Hematopoietic multipotent progenitor cell treated with erythropoietin and hydrocortisone succinate and interleukin-3 and kit ligand, for 4 days (in vitro differentiated cells): ENCODE measurements at regions not wholly inside any gene's neighbourhood (a gene's known extent, or its start where the extent isn't known, plus 50 kb on each side); places are given as distances from the start of the nearest gene placed in this dataset.

Experiments
- DNase-seq: peaks from one replicate; pipeline ENCODE4 v3.0.0-alpha.2; 2015

- DNase-seq, result no peak
Measured at GRCh38 chr10:2296179-2296891, 559.0 kb upstream of the ADARB2 start.

GRCh38 chr10:2294739-2295138 is 557.4 kb upstream of the ADARB2 start:
- DNase-seq, result no peak

DNA sequence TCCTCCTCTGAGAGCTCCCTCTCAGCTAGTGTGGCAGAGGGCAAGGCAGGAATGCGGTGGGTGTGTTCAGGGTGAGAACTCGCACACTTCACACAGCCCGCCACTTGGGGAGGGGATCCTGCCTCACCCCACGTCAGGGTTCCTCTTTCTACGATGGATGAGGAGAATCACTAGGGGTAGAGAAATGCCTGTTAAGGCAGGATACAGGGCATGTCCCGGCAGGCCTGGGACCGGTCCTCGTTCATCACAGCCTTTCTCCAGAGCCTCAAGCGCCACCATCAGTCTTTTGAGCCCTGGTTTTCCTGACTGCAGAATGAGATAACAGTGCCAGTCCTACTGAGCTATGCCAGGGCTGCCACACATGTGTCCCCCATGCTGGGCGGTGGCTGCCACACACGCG is 546.7 kb upstream of the ADARB2 start:
- no peak for DNase-seq

DNA sequence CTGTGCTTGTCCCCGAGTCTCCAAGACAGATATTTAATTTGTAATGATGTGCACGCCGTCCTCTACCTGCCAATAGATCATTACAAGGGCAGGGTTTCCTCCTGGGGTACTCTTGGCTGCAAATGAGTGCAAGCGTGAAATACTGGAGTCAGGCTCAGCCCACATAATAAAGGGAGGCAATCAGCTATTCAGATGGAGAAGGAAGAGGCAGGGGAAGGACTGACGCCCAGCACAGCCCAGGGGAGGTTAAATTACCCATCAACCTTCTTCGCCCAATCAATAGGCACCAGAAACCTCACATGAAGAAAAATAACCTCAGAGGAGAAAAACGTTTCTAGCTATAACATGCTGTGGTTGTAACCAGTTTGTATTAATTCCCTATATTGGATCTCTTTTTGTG is 544.9 kb upstream of the ADARB2 start:
- no peak for DNase-seq

GRCh38 chr10:2280713-2281300 is 543.5 kb upstream of the ADARB2 start:
- DNase-seq, result no peak

DNA sequence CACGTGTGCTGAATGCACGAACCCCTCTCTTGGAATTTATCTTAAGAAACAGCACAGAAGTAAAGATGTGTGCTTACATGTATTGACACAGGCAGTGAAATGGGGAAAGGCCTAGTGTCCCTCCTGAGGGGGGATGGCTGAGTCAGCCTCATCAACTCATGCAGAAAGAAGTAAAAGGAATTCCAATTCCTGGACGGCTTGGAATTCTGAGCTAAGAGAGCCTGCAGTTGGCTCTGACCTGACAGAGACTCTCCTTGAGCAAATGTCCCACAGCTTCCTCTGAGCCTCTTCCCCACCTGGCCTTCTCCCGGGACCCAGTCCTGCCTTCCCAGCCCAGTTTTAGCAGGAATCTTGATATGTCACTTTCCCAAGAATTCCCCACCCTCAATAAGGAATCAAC is 542.4 kb upstream of the ADARB2 start:
- DNase-seq, result no peak

DNA sequence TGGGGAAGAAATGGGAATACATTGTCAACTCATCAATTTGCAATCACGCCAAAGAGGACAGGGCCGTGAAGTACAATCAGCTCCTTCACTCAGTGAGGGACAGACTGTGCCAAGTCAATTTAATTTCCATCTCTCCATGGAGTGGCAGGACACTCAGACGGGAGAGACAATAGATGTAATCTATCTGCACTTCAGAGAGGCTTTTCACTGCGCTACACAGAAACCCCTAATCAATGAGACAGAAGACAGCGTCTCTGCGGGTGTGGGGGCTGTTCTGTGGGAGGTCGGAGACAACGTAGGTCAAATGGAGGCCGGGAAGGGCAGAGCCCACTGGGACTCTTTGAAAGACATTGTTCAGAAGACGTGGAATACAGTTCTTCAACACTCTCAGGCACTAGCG is 541.0 kb upstream of the ADARB2 start:
- no peak for DNase-seq

- peak; percentile 58 for DNase-seq
Measured at GRCh38 chr10:2263561-2263960, 526.2 kb upstream of the ADARB2 start.

DNA sequence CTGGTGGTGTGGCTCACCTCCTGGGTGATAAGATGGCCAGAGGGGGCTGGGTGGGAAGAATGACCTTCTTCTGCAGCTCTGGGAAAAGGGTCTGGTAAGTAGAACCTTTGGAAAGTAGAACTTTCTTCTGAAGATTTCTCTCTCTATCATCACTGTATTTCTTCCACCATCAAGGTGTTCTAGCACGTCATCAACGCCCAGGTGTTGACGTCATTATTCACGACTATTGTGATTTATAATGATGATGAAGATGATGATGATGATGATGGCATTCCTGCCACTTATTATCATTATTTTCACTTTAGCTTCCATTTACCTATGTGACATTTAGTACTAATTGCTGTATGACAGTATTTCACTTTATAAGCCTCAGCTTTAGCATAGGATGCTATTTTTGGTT is 525.6 kb upstream of the ADARB2 start:
- no peak for DNase-seq

DNA sequence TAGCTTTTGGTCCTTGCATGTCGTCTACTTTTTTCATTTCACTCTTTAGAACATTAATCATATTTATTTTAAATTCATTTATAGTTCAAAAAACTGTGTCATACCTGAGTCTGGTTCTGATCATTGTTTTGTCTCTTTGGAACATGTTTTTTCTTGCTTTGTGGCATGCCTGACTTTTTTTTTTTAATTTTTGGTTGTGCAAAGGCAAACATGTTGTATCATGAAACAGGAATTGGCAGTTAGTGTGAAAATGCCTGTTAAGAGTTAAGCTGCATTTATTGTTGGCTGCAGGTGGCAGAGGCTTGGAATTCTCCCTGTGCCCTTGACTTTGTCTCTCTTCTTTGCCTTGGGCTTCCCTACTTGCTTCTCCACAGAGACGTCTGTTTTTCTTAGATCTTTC is 525.0 kb upstream of the ADARB2 start:
- no peak for DNase-seq

GRCh38 chr10:2256241-2256640 is 518.9 kb upstream of the ADARB2 start:
- DNase-seq, result no peak

GRCh38 chr10:2252096-2252495 is 514.8 kb upstream of the ADARB2 start:
- no peak for DNase-seq

DNA sequence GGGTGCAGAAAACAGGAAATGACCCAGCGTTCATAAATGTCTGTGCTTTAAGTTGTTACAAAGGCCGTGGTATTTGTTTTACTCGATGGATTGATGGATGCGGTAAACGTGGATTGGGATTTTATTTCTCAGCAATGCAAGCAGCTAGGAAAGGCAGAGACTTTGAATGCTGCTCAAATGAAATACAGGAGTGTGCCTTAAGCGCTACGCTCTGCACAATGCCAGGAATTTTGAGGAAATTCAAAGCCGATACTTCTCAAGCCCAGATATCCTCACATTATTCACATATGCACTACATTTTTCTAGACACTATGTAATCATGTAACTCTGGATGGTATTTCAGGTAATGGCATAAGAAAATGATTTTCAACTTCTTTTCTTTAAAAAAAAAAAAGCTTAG is 514.3 kb upstream of the ADARB2 start:
- DNase-seq, result no peak

- DNase-seq, result no peak
Measured at GRCh38 chr10:2246747-2247146, 509.4 kb upstream of the ADARB2 start.

DNA sequence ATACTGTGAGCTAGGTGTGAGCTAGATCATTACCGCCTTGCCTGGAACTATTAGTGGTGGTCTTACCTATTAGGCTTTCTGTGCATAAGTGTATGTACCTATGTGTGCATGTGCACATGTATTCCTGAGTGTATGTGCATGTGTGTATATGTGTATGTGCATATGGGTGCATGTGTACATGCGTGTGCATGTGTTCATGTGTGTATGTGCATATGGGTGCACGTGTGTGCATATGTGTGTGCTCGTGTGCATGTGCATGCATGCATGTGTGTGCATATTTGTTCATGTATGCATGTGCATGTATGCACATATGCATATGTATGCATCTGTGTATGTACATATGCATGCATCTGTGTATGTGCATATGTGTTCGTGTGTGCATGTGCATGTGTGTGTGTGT is 508.3 kb upstream of the ADARB2 start:
- DNase-seq, result no peak

DNA sequence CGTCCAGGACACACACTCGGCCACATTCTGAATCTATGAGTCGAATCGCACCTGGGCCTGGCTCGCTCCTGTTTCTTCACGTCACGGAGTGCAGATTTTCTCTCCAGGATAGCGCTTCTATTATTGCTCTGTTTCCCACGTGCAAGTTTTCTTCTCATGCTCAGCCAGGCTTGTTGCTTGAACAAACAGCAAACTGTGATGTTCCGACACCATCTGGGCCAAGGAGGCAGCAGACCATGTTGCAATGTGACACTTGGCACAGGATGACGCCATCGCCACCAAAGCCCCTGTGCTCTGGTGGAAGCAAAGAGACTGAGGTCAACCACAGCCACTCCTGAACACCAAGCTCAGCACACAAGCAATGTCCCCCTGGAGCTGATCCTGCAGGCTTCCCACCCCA is 507.1 kb upstream of the ADARB2 start:
- DNase-seq, result no peak

DNA sequence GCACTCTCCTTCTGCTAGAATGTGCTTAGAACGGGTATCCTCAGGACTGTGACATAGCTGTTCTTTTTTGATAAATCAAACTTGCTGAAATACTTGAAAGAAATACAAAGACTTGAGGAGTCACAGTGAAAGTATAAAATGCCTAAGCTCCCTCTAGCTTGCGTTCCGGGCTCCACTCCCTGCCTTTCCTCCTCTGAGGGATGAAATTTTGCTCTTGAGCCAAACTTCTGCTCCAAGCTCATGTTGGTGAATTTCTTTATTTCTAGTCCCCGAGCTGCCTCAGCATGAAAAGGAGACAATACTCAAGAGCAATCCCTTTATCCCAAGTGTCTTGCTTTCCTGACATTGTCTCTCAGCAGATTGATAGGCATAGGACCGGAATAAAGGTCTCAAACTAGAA is 499.6 kb upstream of the ADARB2 start:
- no peak for DNase-seq

DNA sequence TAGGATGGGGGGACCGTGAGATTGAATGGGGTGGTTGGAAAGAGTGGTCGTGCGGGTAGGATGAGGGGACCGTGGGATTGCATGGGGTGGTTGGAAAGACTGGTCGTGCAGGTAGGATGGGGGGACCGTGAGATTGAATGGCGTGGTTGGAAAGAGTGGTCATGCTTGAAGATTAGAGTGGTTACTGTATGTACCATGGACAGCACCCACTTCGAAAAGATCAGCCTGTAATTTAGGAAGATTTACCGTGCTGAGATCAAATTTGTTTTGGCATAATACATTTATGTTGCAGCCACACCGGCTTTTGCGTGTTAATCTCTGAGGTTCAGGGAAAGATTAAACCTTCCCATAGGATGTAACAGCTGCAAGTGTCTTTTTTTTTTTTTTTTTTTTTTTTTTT is 495.2 kb upstream of the ADARB2 start:
- peak; percentile 1 for DNase-seq

DNA sequence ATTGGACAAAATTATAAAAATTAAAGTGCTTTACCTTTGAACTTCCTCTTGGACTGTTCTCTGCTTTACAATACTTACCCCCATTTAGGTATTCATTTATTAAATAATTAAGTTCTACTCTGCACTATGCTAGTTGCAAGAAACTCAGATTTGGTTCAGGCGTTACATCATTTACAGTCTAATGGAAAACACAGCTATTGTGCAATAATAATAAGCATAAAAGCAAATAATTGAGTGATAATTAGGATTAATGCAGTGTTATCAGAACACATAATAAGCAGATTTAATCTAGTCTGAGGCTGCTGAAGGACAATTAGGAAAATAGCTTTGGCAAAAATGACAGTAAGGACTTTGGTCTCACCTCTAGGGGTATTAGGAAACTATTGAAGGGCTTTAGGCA is 493.2 kb upstream of the ADARB2 start:
- DNase-seq, result no peak

DNA sequence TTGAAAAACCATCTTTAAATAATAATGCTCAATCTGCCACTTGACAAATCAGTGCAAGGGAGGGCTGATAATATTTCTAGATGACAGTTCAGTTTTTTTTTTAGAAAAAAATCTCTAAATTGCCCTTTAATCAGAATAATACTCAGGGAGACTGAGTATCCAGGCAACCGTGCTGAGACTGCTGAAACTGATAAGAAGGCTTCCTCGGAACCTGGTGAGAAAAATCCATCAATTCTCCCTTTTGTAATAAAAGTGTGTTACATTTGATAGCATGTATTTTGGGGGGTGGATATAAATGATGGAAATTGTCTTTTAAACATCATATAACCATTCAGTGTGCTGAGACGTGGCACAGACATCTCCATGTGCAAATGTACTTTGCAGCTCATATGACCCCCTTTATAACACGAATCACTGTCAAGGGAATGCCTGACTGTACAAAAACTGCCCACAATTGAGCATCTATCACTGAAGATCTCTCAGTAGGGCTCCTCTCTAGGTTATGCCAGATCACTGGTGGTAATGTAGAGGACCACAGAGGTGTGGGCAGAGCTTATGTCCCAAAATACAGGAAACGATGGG is 491.1 kb upstream of the ADARB2 start:
- no peak for DNase-seq

DNA sequence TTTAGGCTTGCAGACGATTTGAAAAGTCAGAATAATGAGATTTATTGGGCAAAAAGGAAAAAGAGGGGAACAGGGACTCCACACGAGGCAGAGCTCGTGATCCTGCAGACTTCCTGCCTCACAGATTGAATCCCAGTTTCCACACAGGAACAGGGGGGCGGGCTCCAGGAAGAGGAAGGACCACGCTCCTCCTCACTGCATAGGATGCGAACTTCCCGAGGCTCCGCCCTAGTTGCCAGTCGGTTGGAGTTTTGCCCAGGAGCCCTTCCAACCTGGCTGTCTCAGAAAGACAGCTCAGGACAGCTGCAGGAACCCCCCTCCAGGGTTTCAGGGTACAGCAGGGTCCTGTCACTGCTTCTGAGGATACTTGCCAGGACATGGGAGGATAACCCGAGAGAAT is 488.3 kb upstream of the ADARB2 start:
- DNase-seq, result no peak

DNA sequence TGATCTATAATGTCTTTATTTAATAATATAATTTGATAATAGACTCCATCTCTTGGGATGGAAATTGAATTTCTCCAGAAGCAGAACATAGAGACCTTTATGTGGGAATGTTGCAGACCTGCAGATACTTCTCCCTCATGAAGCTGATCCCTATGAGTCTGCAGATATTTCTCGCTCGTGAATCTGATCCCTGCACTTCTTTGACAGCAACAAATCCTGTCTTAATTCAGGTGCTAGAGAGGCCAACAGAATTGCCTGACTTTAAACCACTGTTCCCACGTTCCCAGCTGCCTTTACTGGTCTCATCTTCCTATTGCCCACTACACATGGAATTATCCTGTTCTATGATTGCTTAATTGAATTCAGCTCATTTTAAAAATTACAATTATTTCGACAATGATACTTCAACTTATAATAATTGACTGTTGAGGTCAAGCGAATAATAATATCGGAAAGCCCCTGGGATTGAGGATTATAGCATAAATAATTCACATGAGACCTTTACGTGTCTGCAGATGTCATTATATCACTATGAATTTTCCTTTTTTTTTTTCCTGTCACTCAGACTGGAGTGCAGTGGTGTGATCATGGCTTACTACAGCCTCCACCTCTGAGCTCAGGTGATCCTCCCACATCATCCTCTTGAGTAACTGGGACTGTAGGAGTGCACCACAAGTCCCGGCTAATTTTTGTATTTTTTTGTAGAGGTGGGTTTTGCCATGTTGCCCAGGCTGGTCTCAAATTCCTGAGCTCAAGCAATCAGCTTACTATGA is 486.4 kb upstream of the ADARB2 start:
- DNase-seq, result no peak

DNA sequence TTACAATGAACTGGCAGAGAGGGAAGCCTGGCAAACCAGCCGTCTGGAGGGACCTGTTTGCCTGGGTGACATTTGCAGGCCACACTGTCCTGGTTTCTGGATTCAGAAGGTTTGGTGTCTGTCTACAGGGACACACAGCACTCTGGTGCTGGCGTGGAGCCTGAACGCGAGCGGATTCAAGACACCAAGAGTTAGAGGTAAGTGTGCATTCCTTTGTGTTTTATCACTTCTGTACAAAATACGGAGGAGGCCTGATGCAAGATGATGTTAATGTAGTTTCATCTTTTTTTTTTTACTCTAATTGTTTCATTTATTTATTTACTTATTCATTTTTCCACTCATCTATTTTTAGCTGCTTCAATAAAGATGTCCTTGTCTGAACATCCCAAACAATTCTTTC is 485.3 kb upstream of the ADARB2 start:
- DNase-seq, result no peak

DNA sequence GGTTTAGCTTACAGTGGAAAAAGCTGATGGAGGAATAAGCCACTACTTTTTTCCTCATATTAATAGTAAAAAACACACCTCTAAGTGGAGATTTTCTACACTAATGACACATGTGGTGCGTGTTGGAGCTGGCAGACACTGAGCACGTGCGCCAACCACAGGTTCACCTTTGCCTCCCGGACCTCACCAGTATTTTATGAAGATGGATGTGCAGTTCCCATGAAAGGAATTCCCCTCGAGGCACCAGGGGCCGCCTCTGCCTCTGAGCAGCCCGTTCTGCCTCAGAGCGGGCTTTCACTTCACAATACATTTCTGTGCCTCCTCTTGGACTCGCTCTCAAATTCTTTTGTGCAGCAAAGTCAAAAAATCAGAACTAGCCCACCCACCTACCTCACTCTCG is 477.5 kb upstream of the ADARB2 start:
- no peak for DNase-seq
